ENCODE measurements at regions not wholly inside any gene's neighbourhood (a gene's known extent, or its start where the extent isn't known, plus 50 kb on each side); places are given as distances from the start of the nearest gene placed in this dataset.

GRCh38 chr14:97485201-97485600 is 688.0 kb downstream of the VRK1 start (continued):
- no peak for TF ChIP-seq ZBTB42 (CRISPR knock-in tag; IDR thresholded peaks at IDR 0.05)
- no peak for TF ChIP-seq TBP (CRISPR knock-in tag; IDR thresholded peaks at IDR 0.05)
- no peak for TF ChIP-seq ARNT (IDR thresholded peaks at IDR 0.05)

- ATAC-seq, result no peak
Measured at GRCh38 chr14:97486601-97487120, 689.5 kb downstream of the VRK1 start.

More at GRCh38 chr14:97486601-97487120, 689.5 kb downstream of the VRK1 start:
- H3K27ac ChIP-seq (ENCODE audit: extremely low read length, insufficient read depth, low read length), result no peak overlapping the region
- no peak overlapping the region for H3K4me2 ChIP-seq (ENCODE audit: low read depth, low read length)
- WGBS (ENCODE audit: low lambda C conversion rate), result 14% methylated on average over 10 of the region's 13 CpGs
- ChIA-PET CTCF (ENCODE audit: low intra/inter-chr PET ratio, low total read pairs) (no interaction called here), POLR2A (no interaction called here)
- FAIRE-seq, result no peak
- no peak overlapping the region for H3K9ac ChIP-seq (ENCODE audit: insufficient read depth, low read depth, low read length)
- no peaks in the 10 kb centered on the region for H3K27me3 ChIP-seq (ENCODE audit: control insufficient read depth in 1 of 2, insufficient read depth in 2 of 2, low read length in 2 of 2)
- no peak overlapping the region for H2AFZ ChIP-seq (ENCODE audit: low read length)
- TF ChIP-seq HES4 (CRISPR knock-in tag; IDR thresholded peaks at IDR 0.05; ENCODE audit: borderline replicate concordance), result no peak
- no peak for TF ChIP-seq ZMYM2 (CRISPR knock-in tag; IDR thresholded peaks at IDR 0.05)
- no peak for TF ChIP-seq HNRNPUL1 (IDR thresholded peaks at IDR 0.05; ENCODE audit: low read depth, low read length)
- TF ChIP-seq CCDC6 (CRISPR knock-in tag; IDR thresholded peaks at IDR 0.05), result no peak
- no peak for TF ChIP-seq ATF7 (IDR thresholded peaks at IDR 0.05)
- no peak for TF ChIP-seq ATF7 (CRISPR knock-in tag; IDR thresholded peaks at IDR 0.05)
- no peak for TF ChIP-seq ZNF501 (CRISPR knock-in tag; IDR thresholded peaks at IDR 0.05)
- TF ChIP-seq, protein P1, sequence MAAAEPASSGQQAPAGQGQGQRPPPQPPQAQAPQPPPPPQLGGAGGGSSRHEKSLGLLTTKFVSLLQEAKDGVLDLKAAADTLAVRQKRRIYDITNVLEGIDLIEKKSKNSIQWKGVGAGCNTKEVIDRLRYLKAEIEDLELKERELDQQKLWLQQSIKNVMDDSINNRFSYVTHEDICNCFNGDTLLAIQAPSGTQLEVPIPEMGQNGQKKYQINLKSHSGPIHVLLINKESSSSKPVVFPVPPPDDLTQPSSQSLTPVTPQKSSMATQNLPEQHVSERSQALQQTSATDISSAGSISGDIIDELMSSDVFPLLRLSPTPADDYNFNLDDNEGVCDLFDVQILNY (CRISPR knock-in tag; conservative IDR thresholded peaks at IDR 0.05), result no peak
- TF ChIP-seq NFKB2 (CRISPR knock-in tag; IDR thresholded peaks at IDR 0.05; ENCODE audit: borderline replicate concordance), result no peak
- TF ChIP-seq, protein P2, sequence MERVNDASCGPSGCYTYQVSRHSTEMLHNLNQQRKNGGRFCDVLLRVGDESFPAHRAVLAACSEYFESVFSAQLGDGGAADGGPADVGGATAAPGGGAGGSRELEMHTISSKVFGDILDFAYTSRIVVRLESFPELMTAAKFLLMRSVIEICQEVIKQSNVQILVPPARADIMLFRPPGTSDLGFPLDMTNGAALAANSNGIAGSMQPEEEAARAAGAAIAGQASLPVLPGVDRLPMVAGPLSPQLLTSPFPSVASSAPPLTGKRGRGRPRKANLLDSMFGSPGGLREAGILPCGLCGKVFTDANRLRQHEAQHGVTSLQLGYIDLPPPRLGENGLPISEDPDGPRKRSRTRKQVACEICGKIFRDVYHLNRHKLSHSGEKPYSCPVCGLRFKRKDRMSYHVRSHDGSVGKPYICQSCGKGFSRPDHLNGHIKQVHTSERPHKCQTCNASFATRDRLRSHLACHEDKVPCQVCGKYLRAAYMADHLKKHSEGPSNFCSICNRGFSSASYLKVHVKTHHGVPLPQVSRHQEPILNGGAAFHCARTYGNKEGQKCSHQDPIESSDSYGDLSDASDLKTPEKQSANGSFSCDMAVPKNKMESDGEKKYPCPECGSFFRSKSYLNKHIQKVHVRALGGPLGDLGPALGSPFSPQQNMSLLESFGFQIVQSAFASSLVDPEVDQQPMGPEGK (CRISPR knock-in tag; IDR thresholded peaks at IDR 0.05), result no peak
- TF ChIP-seq, protein P3, sequence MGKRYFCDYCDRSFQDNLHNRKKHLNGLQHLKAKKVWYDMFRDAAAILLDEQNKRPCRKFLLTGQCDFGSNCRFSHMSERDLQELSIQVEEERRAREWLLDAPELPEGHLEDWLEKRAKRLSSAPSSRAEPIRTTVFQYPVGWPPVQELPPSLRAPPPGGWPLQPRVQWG (CRISPR knock-in tag; IDR thresholded peaks at IDR 0.05; ENCODE audit: borderline replicate concordance, low read depth), result no peak
- TF ChIP-seq ZFP62 (CRISPR knock-in tag; IDR thresholded peaks at IDR 0.05), result no peak
- no peak for TF ChIP-seq ZSCAN9 (CRISPR knock-in tag; IDR thresholded peaks at IDR 0.05; ENCODE audit: borderline replicate concordance)
- no peak for TF ChIP-seq PAWR (CRISPR knock-in tag; IDR thresholded peaks at IDR 0.05; ENCODE audit: borderline replicate concordance)
- TF ChIP-seq STAT5B (CRISPR knock-in tag; IDR thresholded peaks at IDR 0.05), result no peak
- no peak for TF ChIP-seq ATF7-NPFF (CRISPR knock-in tag; IDR thresholded peaks at IDR 0.05; ENCODE audit: low read depth)
- no peak for TF ChIP-seq HNF4A (CRISPR knock-in tag; IDR thresholded peaks at IDR 0.05)
- no peak for TF ChIP-seq CCAR2 (optimal IDR thresholded peaks at IDR 0.05; ENCODE audit: low read depth, low read length)
- DNase-seq (ENCODE audit: low spot score), result no peak
- H3K4me3 ChIP-seq (replicated peaks in 1 of 3; ENCODE audit: insufficient read depth in 1 of 3, low read depth in 2 of 3, low read length in 3 of 3), result no peak overlapping the region
- intact Hi-C loops (cut with micrococcal nuclease; ENCODE audit: unreplicated experiment), result no loop called here
- no peaks in the 10 kb centered on the region for H3K4me1 ChIP-seq (ENCODE audit: insufficient read depth, low read length)
- H3K9me3 ChIP-seq (ENCODE audit: low read length), result peaks cover 85% of the 10 kb centered on the region
- no peaks in the 10 kb centered on the region for H3K36me3 ChIP-seq (replicated peaks in 1 of 2; ENCODE audit: control insufficient read depth in 1 of 2, insufficient read depth in 2 of 2, low read length in 2 of 2)
- H3K79me2 ChIP-seq (ENCODE audit: insufficient read depth, low read length), result no peaks in the 10 kb centered on the region
- BruUV-seq (replicated peaks), result no TSS peak
- in situ Hi-C loops (cut with HindIII; ENCODE audit: extremely low pct_ligation_motif_present, low pct_unique_long_range_greater_than_20kb), result no loop called here
- H4K20me1 ChIP-seq (ENCODE audit: insufficient read depth, low read length), result no peaks in the 10 kb centered on the region

Measured in HepG2 (cell line).